GM23248 (cell line): ENCODE measurements at regions not wholly inside any gene's neighbourhood (a gene's known extent, or its start where the extent isn't known, plus 50 kb on each side); places are given as distances from the start of the nearest gene placed in this dataset.
"Not testable (repeated sequence)": the region's sequence is repeated elsewhere in the genome, so short reads cannot be mapped to it uniquely, and the experiment has no call there.

Experiments used
- DNase-seq: peaks from one replicate; pipeline ENCODE4 v3.0.0-alpha.2; 2015
- H2AFZ ChIP-seq: fragments of 200-600 bp; sonication (generic); 2 replicates; pipeline ENCODE4 v1.6.1; 2016; ENCODE audit warnings: antibody characterized with exemption
- H3F3A ChIP-seq: fragments of 200-600 bp; sonication (generic); 2 replicates; pipeline ENCODE4 v1.6.1; 2016; ENCODE audit warnings: mild to moderate bottlenecking, antibody characterized with exemption, mixed run types; ENCODE audit not compliant: insufficient read depth
- H3K27ac ChIP-seq: fragments of 200-600 bp; sonication (generic); 2 replicates; pipeline ENCODE4 v1.5.1; 2016; ENCODE audit warnings: mild to moderate bottlenecking
- H3K27me3 ChIP-seq: fragments of 200-600 bp; sonication (generic); replicated peaks from 2 replicates; pipeline ENCODE4 v1.6.1; 2016; ENCODE audit warnings: mild to moderate bottlenecking; ENCODE audit not compliant: insufficient read depth
- H3K36me3 ChIP-seq: fragments of 200-600 bp; sonication (generic); 2 replicates; pipeline ENCODE4 v1.6.1; 2016; ENCODE audit warnings: low read depth, mild to moderate bottlenecking
- H3K4me1 ChIP-seq: fragments of 200-600 bp; sonication (generic); 2 replicates; pipeline ENCODE4 v1.6.1; 2016; ENCODE audit warnings: mild to moderate bottlenecking; ENCODE audit not compliant: insufficient read depth
- H3K4me2 ChIP-seq: fragments of 200-600 bp; sonication (generic); one replicate; pipeline ENCODE4 v1.6.1; 2016; ENCODE audit warnings: mild to moderate bottlenecking; ENCODE audit not compliant: unreplicated experiment
- H3K4me3 ChIP-seq: fragments of 200-600 bp; sonication (generic); 2 replicates; pipeline ENCODE4 v1.5.1; 2016; ENCODE audit warnings: mild to moderate bottlenecking
- H3K79me2 ChIP-seq: fragments of 200-600 bp; sonication (generic); 2 replicates; pipeline ENCODE4 v1.6.1; 2016; ENCODE audit warnings: mild to moderate bottlenecking; ENCODE audit not compliant: insufficient read depth
- H3K9ac ChIP-seq: fragments of 200-600 bp; sonication (generic); 2 replicates; pipeline ENCODE4 v1.6.1; 2016; ENCODE audit warnings: mild to moderate bottlenecking
- H3K9me2 ChIP-seq: fragments of 200-600 bp; sonication (generic); 2 replicates; pipeline ENCODE4 v1.6.1; 2016; ENCODE audit warnings: mixed run types, mild to moderate bottlenecking, moderate library complexity; ENCODE audit not compliant: insufficient read depth
- H3K9me3 ChIP-seq: fragments of 200-600 bp; sonication (generic); one replicate; pipeline ENCODE4 v1.6.1; 2017; ENCODE audit warnings: low read depth
- H4K20me1 ChIP-seq: fragments of 200-600 bp; sonication (generic); 2 replicates; pipeline ENCODE4 v1.6.0; 2016; ENCODE audit not compliant: insufficient read depth
- EZH2 ChIP-seq: fragments of 200-600 bp; sonication (generic); IDR thresholded peaks from 2 replicates; pipeline ENCODE4 v1.6.1; 2018; ENCODE audit warnings: antibody characterized with exemption, mild to moderate bottlenecking; ENCODE audit not compliant: insufficient read depth, poor library complexity, severe bottlenecking
- EZH2phosphoT487 ChIP-seq: fragments of 200-600 bp; sonication (generic); IDR thresholded peaks from 2 replicates; pipeline ENCODE4 v1.6.1; 2018; ENCODE audit warnings: antibody characterized with exemption, moderate library complexity, mild to moderate bottlenecking, low read depth; ENCODE audit not compliant: insufficient read depth
- WGBS, 2 experiments: methylation state at CpG; one replicate each; pipeline ENCODE4 v1.1.6; 2015 to 2017; ENCODE audit warnings: low lambda C conversion rate in 2 of 2, low coverage in 1 of 2; ENCODE audit errors: missing lambda C conversion rate in 2 of 2; 5-methylcytosine and 5-hydroxymethylcytosine counted together
- in situ Hi-C: fragments of 300-500 bp; cut with MboI; formaldehyde crosslinking; loops from 2 replicates; pipeline ENCODE4 v1.15.0; 2020

DNA sequence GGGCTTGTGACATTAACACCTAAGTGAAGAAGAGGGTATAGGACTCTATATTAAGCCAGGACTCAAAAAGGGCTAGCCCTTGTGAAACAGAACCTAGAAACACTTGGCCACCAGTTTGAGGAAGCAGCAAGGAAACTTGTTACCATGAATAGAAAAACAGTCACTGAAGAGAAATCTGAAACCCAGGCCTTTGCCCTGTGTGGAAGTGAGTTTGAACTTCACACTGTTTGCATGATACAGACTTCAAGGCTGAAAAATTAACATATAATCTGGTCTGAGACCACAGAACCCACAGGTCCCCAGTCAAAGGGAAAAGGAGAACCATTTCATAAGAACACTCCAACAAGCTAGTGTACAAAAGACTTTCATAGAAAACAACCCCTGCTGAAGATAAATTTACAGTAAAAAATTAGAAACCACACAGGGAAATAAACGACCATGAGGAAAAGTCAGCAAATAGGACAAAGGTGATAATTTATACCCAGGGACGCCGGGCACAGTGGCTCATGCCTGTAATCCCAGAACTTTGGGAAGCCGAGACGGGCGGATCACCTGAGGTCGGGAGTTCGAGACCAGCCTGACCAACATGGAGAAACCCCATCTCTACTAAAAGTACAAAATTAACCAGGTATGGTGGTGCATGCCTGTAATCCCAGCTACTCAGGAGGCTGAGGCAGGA, 76.1 kb downstream of the SKIDA1 start:
- Histone ChIP-seq H3F3A (no peaks in the 10 kb centered on the region), H3K36me3 (no peaks in the 10 kb centered on the region), H3K4me2 (no peak overlapping the region), H3K27me3 (no peaks in the 10 kb centered on the region), H3K9ac (no peak overlapping the region), H2AFZ (no peak overlapping the region), H3K9me3 (no peaks in the 10 kb centered on the region), H4K20me1 (no peaks in the 10 kb centered on the region), H3K9me2 (no peaks in the 10 kb centered on the region), H3K79me2 (no peaks in the 10 kb centered on the region), H3K4me3 (no peak overlapping the region), H3K4me1 (no peaks in the 10 kb centered on the region), H3K27ac (no peak overlapping the region)
- in situ Hi-C loops, result no loop called here
- WGBS, 2 experiments, result 79 to 82% methylated on average over 8 of the region's 8 CpGs
- DNase-seq, result no peak
- TF ChIP-seq EZH2 (no peak), EZH2phosphoT487 (no peak)

DNA sequence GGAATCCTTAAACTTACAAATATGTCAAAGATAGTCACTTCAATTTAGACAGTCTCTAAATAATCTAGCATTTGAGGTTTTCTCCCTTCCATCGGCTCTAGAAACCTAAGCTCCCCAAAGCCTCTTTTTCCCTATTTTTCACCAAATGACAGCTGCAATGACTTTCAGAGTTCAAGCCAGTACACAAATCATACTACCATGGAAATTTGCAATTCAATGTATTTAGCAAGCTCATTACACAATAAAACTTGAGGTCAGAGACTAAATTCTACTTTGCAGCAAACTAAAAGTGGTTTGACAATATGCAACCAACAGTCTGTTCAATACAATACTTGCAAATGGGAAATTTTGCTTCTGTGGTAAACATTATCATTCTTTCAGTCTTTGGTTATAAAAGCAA, 80.3 kb downstream of the SKIDA1 start:
- H2AFZ ChIP-seq, result no peak overlapping the region
- H3K9ac ChIP-seq, result no peak overlapping the region
- 48 to 52% methylated on average over 1 of the region's 1 CpG for WGBS, 2 experiments
- in situ Hi-C loops, result no loop called here
- H3F3A ChIP-seq, result no peaks in the 10 kb centered on the region
- H3K9me2 ChIP-seq, result no peaks in the 10 kb centered on the region
- H3K4me2 ChIP-seq, result no peak overlapping the region
- no peaks in the 10 kb centered on the region for H3K79me2 ChIP-seq
- H3K4me3 ChIP-seq, result no peak overlapping the region
- DNase-seq, result no peak
- no peaks in the 10 kb centered on the region for H4K20me1 ChIP-seq
- no peak overlapping the region for H3K27ac ChIP-seq
- no peaks in the 10 kb centered on the region for H3K4me1 ChIP-seq
- TF ChIP-seq EZH2 (no peak), EZH2phosphoT487 (no peak)
- H3K36me3 ChIP-seq, result no peaks in the 10 kb centered on the region
- H3K9me3 ChIP-seq, result no peaks in the 10 kb centered on the region
- no peaks in the 10 kb centered on the region for H3K27me3 ChIP-seq

DNA sequence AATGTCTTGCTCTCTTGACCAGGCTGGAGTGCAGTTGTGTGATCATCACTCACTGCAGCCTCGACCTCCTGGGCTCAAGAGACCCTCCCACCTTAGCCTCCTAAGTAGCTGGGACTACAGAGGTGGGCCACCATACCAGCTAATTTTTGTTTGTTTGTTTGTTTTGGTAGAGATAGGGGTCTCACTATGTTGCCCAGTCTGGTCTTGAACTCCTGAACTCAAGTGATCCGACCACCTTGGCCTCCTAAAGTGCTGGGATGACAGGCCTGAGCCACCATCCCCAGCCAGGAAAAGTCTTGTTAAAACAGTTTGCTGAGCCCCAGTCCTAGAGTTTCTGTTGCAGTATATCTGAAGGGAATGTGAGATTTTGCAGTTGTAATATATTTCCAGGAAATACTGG, 83.9 kb downstream of the SKIDA1 start:
- no peaks in the 10 kb centered on the region for H3K27me3 ChIP-seq
- H3K27ac ChIP-seq, result no peak overlapping the region
- H3K4me1 ChIP-seq, result no peaks in the 10 kb centered on the region
- no peaks in the 10 kb centered on the region for H3K9me3 ChIP-seq
- no peaks in the 10 kb centered on the region for H3F3A ChIP-seq
- H4K20me1 ChIP-seq, result no peaks in the 10 kb centered on the region
- in situ Hi-C loops, result no loop called here
- H3K9ac ChIP-seq, result no peak overlapping the region
- no peak for TF ChIP-seq EZH2phosphoT487
- no peak for TF ChIP-seq EZH2
- no peak overlapping the region for H3K4me3 ChIP-seq
- DNase-seq, result no peak
- H3K79me2 ChIP-seq, result no peaks in the 10 kb centered on the region
- H3K36me3 ChIP-seq, result no peaks in the 10 kb centered on the region
- WGBS, 2 experiments, result 53 to 66% methylated on average over 2 of the region's 2 CpGs
- H3K9me2 ChIP-seq, result no peaks in the 10 kb centered on the region
- no peak overlapping the region for H3K4me2 ChIP-seq
- H2AFZ ChIP-seq, result no peak overlapping the region

DNA sequence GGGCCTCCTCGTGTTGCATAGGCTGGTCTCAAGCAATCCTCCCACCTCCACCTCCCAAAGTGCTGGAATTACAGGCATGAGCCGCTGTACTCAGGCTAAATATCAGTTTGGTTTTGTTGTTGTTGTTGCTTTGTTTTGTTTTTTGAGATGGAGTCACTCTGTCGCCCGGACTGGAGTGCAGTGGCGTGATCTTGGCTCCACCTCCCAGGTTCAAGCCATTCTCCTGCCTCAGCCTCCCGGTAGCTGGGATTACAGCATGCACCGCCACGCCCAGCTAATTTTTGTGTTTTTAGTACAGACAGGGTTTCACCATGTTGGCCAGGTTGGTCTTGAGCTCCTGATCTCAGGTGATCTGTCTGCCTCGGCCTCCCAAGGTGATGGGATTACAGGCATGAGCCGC, 86.6 kb downstream of the SKIDA1 start:
- H3K79me2 ChIP-seq, H3K4me1 ChIP-seq, H3K36me3 ChIP-seq, H3K9me3 ChIP-seq, H3K27ac ChIP-seq, in situ Hi-C loops, H3F3A ChIP-seq, H3K4me3 ChIP-seq, H3K9ac ChIP-seq, H2AFZ ChIP-seq, H3K9me2 ChIP-seq, H3K4me2 ChIP-seq, H4K20me1 ChIP-seq, DNase-seq, H3K27me3 ChIP-seq: not testable (repeated sequence)
- 71 to 72% methylated on average over 10 of the region's 10 CpGs for WGBS, 2 experiments

DNA sequence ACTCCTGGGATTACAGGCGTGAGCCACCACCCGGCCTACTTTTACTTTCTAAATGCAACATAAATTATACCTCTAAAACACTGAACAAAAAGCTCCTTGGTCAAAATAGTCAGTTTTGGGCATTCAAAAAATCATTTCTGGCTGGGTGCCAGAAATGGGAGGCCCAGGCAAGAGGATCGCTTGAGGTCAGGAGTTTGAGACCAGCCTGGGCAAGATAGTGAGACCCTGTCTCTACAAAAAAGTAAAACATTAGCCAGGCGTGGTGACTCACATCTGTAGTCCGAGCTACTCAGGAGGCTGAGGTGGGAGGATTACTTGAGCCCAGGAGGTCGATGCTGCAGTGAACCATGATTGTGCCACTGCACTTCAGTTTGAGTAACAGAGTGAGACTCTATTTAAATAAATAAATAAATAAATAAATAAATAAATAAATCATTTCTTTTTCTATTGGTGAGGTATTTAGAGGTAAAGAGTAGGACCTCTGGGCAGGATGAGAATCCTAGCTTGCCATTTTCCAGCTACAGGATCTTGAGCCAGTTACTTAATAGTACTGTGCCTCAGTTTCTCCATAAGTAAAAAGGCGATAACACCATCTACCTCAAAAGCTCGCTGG, 87.6 kb downstream of the SKIDA1 start:
- Histone ChIP-seq H3K9me2 (no peaks in the 10 kb centered on the region), H4K20me1 (no peaks in the 10 kb centered on the region), H3K4me2 (no peak overlapping the region), H3K36me3 (no peaks in the 10 kb centered on the region), H3K4me1 (no peaks in the 10 kb centered on the region), H3K4me3 (no peak overlapping the region), H3K27ac (no peak overlapping the region), H3F3A (no peaks in the 10 kb centered on the region), H3K9me3 (no peaks in the 10 kb centered on the region), H3K79me2 (no peaks in the 10 kb centered on the region), H3K27me3 (peaks cover 7% of the 10 kb centered on the region), H2AFZ (no peak overlapping the region), H3K9ac (no peak overlapping the region)
- no peak for DNase-seq
- 47 to 49% methylated on average over 8 of the region's 8 CpGs for WGBS, 2 experiments
- TF ChIP-seq EZH2phosphoT487 (no peak), EZH2 (no peak)
- in situ Hi-C loops, result no loop called here
